Bronchial epithelial cell (primary cell): ENCODE measurements at regions not wholly inside any gene's neighbourhood (a gene's known extent, or its start where the extent isn't known, plus 50 kb on each side); places are given as distances from the start of the nearest gene placed in this dataset.

Source experiments
- DNase-seq: peaks from one replicate; pipeline ENCODE4 v3.0.0-alpha.2; 2010; ENCODE audit warnings: low read depth
- FAIRE-seq: peaks from 2 replicates; lab custom pipeline; 2011; peaks lifted over from hg19 to GRCh38; lab: Jason Lieb, UNC
- H3K27me3 ChIP-seq: 2 replicates; pipeline ENCODE4 v1.5.1; 2011; ENCODE audit warnings: low read length; ENCODE audit not compliant: control insufficient read depth, insufficient read depth
- H3K36me3 ChIP-seq: 2 replicates; pipeline ENCODE4 v1.5.1; 2011; ENCODE audit warnings: low read length; ENCODE audit not compliant: control insufficient read depth, insufficient read depth
- H3K4me3 ChIP-seq: 2 replicates; pipeline ENCODE4 v1.5.1; 2011; ENCODE audit warnings: mild to moderate bottlenecking, low read depth, low read length, control low read depth
- TF ChIP-seq, protein P1 (sequence below): IDR thresholded peaks from 2 replicates; pipeline ENCODE4 v1.5.1; 2011; ENCODE audit warnings: mild to moderate bottlenecking, moderate library complexity, low read length, control low read depth, inconsistent platforms; ENCODE audit not compliant: insufficient read depth, severe bottlenecking

DNA sequence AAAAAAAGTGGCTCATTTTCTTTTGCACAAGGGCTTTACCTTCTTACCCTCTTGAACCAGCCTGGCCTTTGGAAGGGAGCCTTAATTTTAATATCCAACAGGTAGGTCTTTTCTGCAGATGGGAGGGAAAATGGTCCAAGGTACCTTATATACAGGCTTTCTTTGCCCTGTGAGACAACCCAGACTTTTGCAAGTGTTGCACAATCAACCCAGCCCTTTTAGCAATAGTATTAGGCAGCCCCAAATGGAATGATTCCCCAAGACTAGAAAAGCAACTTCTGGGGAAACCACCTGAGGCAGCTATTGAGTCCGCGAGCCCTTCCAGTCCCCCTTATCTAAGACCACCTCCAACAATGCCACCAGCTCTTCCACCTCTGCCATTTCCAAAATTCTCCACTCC lies 1138.3 kb downstream of the XPNPEP1 start:
- H3K4me3 ChIP-seq: no peak overlapping the region
- FAIRE-seq: no peak

DNA sequence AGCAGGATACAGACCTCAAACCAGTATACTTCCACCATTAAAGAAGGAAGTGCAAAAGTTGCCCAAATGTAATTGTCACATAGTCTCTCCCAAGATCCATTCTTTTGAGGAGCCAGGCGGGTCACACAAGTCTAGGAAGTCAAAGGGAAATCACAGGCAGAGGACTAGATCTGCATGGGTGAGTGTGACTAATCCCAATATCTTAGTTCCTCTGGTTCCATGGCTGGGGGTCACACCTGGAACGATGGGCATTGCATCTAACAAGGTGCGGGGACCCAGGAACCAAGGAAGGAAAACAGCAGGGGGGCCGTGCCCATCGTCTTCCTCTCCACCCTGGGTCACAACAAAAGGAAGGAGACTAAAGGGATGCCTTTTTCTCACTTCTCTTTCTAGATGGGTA lies 1138.8 kb downstream of the XPNPEP1 start:
- DNase-seq (no peak), FAIRE-seq (no peak)
- no peaks in the 10 kb centered on the region for H3K36me3 ChIP-seq
- no peaks in the 10 kb centered on the region for H3K27me3 ChIP-seq
- TF ChIP-seq, protein P1, sequence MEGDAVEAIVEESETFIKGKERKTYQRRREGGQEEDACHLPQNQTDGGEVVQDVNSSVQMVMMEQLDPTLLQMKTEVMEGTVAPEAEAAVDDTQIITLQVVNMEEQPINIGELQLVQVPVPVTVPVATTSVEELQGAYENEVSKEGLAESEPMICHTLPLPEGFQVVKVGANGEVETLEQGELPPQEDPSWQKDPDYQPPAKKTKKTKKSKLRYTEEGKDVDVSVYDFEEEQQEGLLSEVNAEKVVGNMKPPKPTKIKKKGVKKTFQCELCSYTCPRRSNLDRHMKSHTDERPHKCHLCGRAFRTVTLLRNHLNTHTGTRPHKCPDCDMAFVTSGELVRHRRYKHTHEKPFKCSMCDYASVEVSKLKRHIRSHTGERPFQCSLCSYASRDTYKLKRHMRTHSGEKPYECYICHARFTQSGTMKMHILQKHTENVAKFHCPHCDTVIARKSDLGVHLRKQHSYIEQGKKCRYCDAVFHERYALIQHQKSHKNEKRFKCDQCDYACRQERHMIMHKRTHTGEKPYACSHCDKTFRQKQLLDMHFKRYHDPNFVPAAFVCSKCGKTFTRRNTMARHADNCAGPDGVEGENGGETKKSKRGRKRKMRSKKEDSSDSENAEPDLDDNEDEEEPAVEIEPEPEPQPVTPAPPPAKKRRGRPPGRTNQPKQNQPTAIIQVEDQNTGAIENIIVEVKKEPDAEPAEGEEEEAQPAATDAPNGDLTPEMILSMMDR: no peak
- H3K4me3 ChIP-seq: no peak overlapping the region

More for the DNA sequence above, 1138.3 kb downstream of the XPNPEP1 start:
- Histone ChIP-seq H3K36me3 (no peaks in the 10 kb centered on the region), H3K27me3 (no peaks in the 10 kb centered on the region)
- TF ChIP-seq, protein P1: no peak
- no peak for DNase-seq

DNA sequence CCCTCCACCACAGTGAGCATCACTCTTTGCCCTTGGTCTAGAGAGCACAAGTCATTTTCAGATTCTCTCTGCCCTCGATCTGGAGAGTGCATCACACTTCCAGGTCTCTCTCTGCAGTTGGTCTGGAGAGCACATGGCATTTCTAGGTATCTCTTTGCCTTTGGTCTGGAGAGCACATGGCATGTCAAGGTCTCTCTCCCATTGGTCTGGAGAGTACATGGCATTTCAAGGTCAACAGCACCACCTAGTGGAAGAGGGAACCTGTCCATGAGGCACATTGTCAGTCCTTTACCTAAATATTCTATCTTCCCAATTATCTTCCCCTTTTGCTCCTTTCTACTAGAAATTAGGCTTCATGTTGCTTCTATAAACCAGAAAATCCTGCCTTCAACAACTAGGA lies 1139.4 kb downstream of the XPNPEP1 start:
- no peak overlapping the region for H3K4me3 ChIP-seq
- DNase-seq (peak; percentile 39), FAIRE-seq (no peak)
- H3K36me3 ChIP-seq: no peaks in the 10 kb centered on the region
- TF ChIP-seq, protein P1: peak; percentile 43
- no peaks in the 10 kb centered on the region for H3K27me3 ChIP-seq

DNA sequence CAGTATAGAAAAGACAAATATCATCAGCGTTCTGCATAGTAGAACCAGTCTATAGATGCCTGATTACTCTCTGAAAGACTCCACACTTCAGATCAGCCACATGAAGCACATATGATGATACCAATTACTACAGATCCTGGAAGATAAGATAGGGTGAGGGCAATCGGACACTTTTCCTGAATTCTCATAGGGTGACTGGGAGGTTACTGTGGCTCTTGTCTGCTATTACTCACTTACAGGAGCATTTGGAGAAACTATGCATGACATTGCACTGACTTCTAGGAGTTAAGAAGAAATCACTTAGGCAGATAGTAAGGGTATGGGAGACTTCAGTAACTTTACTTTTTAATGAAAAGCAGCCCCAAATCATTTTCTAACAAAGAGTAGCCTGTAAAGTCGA lies 1140.9 kb downstream of the XPNPEP1 start:
- TF ChIP-seq, protein P1: no peak
- no peaks in the 10 kb centered on the region for H3K27me3 ChIP-seq
- H3K4me3 ChIP-seq: no peak overlapping the region
- no peak for FAIRE-seq
- no peaks in the 10 kb centered on the region for H3K36me3 ChIP-seq
- no peak for DNase-seq

DNA sequence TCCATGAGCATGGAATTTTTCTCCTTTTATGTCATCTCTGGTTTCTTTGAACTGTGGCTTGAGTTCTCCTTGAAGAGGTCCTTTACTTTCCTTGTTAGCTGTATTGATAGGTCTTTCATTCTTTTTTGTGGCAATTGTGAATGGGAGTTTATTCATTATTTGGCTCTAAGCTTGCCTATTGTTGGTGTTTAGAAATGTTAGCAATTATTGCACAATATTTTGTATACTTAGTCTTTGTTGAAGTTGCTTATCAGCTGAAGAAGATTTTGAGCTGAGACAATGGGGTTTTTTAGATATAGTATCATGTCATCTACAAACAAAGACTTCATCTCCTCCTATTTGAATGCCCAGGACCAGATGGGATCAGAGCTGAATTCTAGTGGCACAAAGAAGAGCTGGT lies 1143.8 kb downstream of the XPNPEP1 start:
- DNase-seq: no peak
- Histone ChIP-seq H3K36me3 (no peaks in the 10 kb centered on the region), H3K27me3 (no peaks in the 10 kb centered on the region), H3K4me3 (no peak overlapping the region)
- TF ChIP-seq, protein P1: no peak
- FAIRE-seq: no peak

GRCh38 chr10:108775911-108776475 lies 1147.3 kb downstream of the XPNPEP1 start:
- H3K4me3 ChIP-seq: no peak overlapping the region
- no peaks in the 10 kb centered on the region for H3K36me3 ChIP-seq
- TF ChIP-seq, protein P1: no peak
- peak; percentile 73 for DNase-seq
- no peak for FAIRE-seq
- no peaks in the 10 kb centered on the region for H3K27me3 ChIP-seq
